ENCODE measurements at regions not wholly inside any gene's neighbourhood (a gene's known extent, or its start where the extent isn't known, plus 50 kb on each side); places are given as distances from the start of the nearest gene placed in this dataset.

- no peaks in the 10 kb centered on the region for H3K36me3 ChIP-seq (ENCODE audit: insufficient read depth, low read length, poor library complexity, severe bottlenecking)
- no peak overlapping the region for H3K4me3 ChIP-seq (ENCODE audit: low read depth, low read length, poor library complexity, severe bottlenecking)
- TF ChIP-seq EZH2 (IDR thresholded peaks at IDR 0.05; ENCODE audit: borderline replicate concordance, low read depth, low read length, poor library complexity, severe bottlenecking), result no peak
- TF ChIP-seq, protein P1, sequence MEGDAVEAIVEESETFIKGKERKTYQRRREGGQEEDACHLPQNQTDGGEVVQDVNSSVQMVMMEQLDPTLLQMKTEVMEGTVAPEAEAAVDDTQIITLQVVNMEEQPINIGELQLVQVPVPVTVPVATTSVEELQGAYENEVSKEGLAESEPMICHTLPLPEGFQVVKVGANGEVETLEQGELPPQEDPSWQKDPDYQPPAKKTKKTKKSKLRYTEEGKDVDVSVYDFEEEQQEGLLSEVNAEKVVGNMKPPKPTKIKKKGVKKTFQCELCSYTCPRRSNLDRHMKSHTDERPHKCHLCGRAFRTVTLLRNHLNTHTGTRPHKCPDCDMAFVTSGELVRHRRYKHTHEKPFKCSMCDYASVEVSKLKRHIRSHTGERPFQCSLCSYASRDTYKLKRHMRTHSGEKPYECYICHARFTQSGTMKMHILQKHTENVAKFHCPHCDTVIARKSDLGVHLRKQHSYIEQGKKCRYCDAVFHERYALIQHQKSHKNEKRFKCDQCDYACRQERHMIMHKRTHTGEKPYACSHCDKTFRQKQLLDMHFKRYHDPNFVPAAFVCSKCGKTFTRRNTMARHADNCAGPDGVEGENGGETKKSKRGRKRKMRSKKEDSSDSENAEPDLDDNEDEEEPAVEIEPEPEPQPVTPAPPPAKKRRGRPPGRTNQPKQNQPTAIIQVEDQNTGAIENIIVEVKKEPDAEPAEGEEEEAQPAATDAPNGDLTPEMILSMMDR (conservative IDR thresholded peaks at IDR 0.05; ENCODE audit: low read depth, low read length), result no peak
- no peak for DNase-seq (ENCODE audit: low spot score)
- POLR2A ChIA-PET (ENCODE audit: low non-redundant PET), result no interaction called here
- CTCF ChIA-PET, result no interaction called here
- intact Hi-C loops (cut with micrococcal nuclease; ENCODE audit: unreplicated experiment), result no loop called here
- no TSS peak for BruUV-seq (replicated peaks)
- H3K9me3 ChIP-seq (ENCODE audit: low read depth, low read length, poor library complexity, severe bottlenecking), result no peaks in the 10 kb centered on the region
- no peaks in the 10 kb centered on the region for H3K27me3 ChIP-seq (replicated peaks; ENCODE audit: insufficient read depth, low read depth, low read length, poor library complexity)
- no peak overlapping the region for H3K27ac ChIP-seq (ENCODE audit: low read depth, low read length, poor library complexity, severe bottlenecking)
- H3K4me1 ChIP-seq (ENCODE audit: insufficient read depth, low read length, poor library complexity, severe bottlenecking), result no peaks in the 10 kb centered on the region
These were observed 330.2 kb upstream of the NOVA1 start for GRCh38 chr14:26928019-26928418.

GRCh38 chr14:26929361-26929760, 331.5 kb upstream of the NOVA1 start:
- TF ChIP-seq, protein P1 (conservative IDR thresholded peaks at IDR 0.05; ENCODE audit: low read depth, low read length), result no peak
- TF ChIP-seq EZH2 (IDR thresholded peaks at IDR 0.05; ENCODE audit: borderline replicate concordance, low read depth, low read length, poor library complexity, severe bottlenecking), result no peak
- ChIA-PET CTCF (no interaction called here), POLR2A (ENCODE audit: low non-redundant PET) (no interaction called here)
- intact Hi-C loops (cut with micrococcal nuclease; ENCODE audit: unreplicated experiment), result no loop called here
- no peaks in the 10 kb centered on the region for H3K27me3 ChIP-seq (replicated peaks; ENCODE audit: insufficient read depth, low read depth, low read length, poor library complexity)
- no peaks in the 10 kb centered on the region for H3K4me1 ChIP-seq (ENCODE audit: insufficient read depth, low read length, poor library complexity, severe bottlenecking)
- DNase-seq (ENCODE audit: low spot score), result no peak
- BruUV-seq (replicated peaks), result no TSS peak
- no peaks in the 10 kb centered on the region for H3K9me3 ChIP-seq (ENCODE audit: low read depth, low read length, poor library complexity, severe bottlenecking)
- no peak overlapping the region for H3K27ac ChIP-seq (ENCODE audit: low read depth, low read length, poor library complexity, severe bottlenecking)
- H3K36me3 ChIP-seq (ENCODE audit: insufficient read depth, low read length, poor library complexity, severe bottlenecking), result no peaks in the 10 kb centered on the region
- no peak overlapping the region for H3K4me3 ChIP-seq (ENCODE audit: low read depth, low read length, poor library complexity, severe bottlenecking)

DNA sequence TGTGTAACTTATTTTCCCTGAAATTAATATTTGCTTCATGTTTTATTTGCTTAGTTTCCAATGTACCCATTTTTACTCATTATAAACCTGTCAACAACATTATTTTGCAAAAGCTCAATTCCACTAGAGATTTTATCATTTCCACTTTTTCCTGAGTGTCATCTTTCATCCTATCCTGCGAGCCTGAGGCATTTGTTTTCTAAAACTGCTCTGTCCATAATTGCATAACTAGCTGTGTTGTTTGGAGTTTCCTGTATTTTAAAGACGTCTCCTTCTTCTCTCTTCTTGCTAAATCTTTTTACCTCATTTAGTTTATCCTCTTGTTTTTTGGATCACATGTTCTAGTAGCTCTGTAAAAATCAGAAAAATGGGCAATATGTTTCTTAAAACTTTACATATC, 332.7 kb upstream of the NOVA1 start:
- CTCF ChIA-PET, result no interaction called here
- POLR2A ChIA-PET (ENCODE audit: low non-redundant PET), result no interaction called here
- H3K4me1 ChIP-seq (ENCODE audit: insufficient read depth, low read length, poor library complexity, severe bottlenecking), result no peaks in the 10 kb centered on the region
- H3K36me3 ChIP-seq (ENCODE audit: insufficient read depth, low read length, poor library complexity, severe bottlenecking), result no peaks in the 10 kb centered on the region
- no peak for TF ChIP-seq EZH2 (IDR thresholded peaks at IDR 0.05; ENCODE audit: borderline replicate concordance, low read depth, low read length, poor library complexity, severe bottlenecking)
- TF ChIP-seq, protein P1 (conservative IDR thresholded peaks at IDR 0.05; ENCODE audit: low read depth, low read length), result no peak
- BruUV-seq (replicated peaks), result no TSS peak
- no peaks in the 10 kb centered on the region for H3K27me3 ChIP-seq (replicated peaks; ENCODE audit: insufficient read depth, low read depth, low read length, poor library complexity)
- no peak overlapping the region for H3K27ac ChIP-seq (ENCODE audit: low read depth, low read length, poor library complexity, severe bottlenecking)
- H3K4me3 ChIP-seq (ENCODE audit: low read depth, low read length, poor library complexity, severe bottlenecking), result no peak overlapping the region
- intact Hi-C loops (cut with micrococcal nuclease; ENCODE audit: unreplicated experiment), result no loop called here
- no peaks in the 10 kb centered on the region for H3K9me3 ChIP-seq (ENCODE audit: low read depth, low read length, poor library complexity, severe bottlenecking)
- no peak for DNase-seq (ENCODE audit: low spot score)

Measured in A673 (cell line).